GM23338 (cell line): ENCODE measurements at regions not wholly inside any gene's neighbourhood (a gene's known extent, or its start where the extent isn't known, plus 50 kb on each side); places are given as distances from the start of the nearest gene placed in this dataset.

Source experiments
- ATAC-seq: fragments of 200-7000 bp; cut with Tn5 transposase; 3 replicates; pipeline ENCODE4 v1.9.1; 2020
- DNase-seq: peaks from one replicate; pipeline ENCODE4 v3.0.0-alpha.2; 2015; ENCODE audit warnings: low spot score
- H2AFZ ChIP-seq: fragments of 200-600 bp; sonication (generic); 2 replicates; pipeline ENCODE4 v1.8.0; 2016; ENCODE audit warnings: antibody characterized with exemption, mild to moderate bottlenecking, moderate library complexity
- H3F3A ChIP-seq: fragments of 200-600 bp; sonication (generic); replicated peaks from 2 replicates; pipeline ENCODE4 v1.8.0; 2017; ENCODE audit warnings: antibody characterized with exemption, mixed run types, low read depth
- H3K27ac ChIP-seq: fragments of 200-600 bp; sonication (generic); 2 replicates; pipeline ENCODE4 v1.6.1; 2016; ENCODE audit warnings: low read depth
- H3K27me3 ChIP-seq: fragments of 200-600 bp; sonication (generic); 2 replicates; pipeline ENCODE4 v1.8.0; 2016; ENCODE audit warnings: mild to moderate bottlenecking, mixed run types, moderate library complexity; ENCODE audit not compliant: insufficient read depth
- H3K36me3 ChIP-seq: fragments of 200-600 bp; sonication (generic); 2 replicates; pipeline ENCODE4 v1.8.0; 2016; ENCODE audit warnings: mild to moderate bottlenecking; ENCODE audit not compliant: insufficient read depth
- H3K4me1 ChIP-seq: fragments of 200-600 bp; sonication (generic); 2 replicates; pipeline ENCODE4 v1.8.0; 2016; ENCODE audit warnings: mild to moderate bottlenecking, moderate library complexity; ENCODE audit not compliant: insufficient read depth
- H3K4me2 ChIP-seq: fragments of 200-600 bp; sonication (generic); 2 replicates; pipeline ENCODE4 v1.7.1; 2017; ENCODE audit warnings: mixed run types
- H3K4me3 ChIP-seq: fragments of 200-600 bp; sonication (generic); 2 replicates; pipeline ENCODE4 v1.6.1; 2016; ENCODE audit warnings: mixed run types
- H3K79me2 ChIP-seq: fragments of 200-600 bp; sonication (generic); replicated peaks from 2 replicates; pipeline ENCODE4 v1.8.0; 2017; ENCODE audit warnings: mild to moderate bottlenecking; ENCODE audit not compliant: insufficient read depth
- H3K9me2 ChIP-seq: fragments of 200-600 bp; sonication (generic); 2 replicates; pipeline ENCODE4 v1.8.0; 2017; ENCODE audit not compliant: insufficient read depth
- H4K20me1 ChIP-seq: fragments of 200-600 bp; sonication (generic); replicated peaks from 2 replicates; pipeline ENCODE4 v1.8.0; 2017; ENCODE audit warnings: mild to moderate bottlenecking; ENCODE audit not compliant: insufficient read depth
- H3K27ac Mint-ChIP-seq: 2 replicates; pipeline ENCODE4 v1.8.0; 2020; ENCODE audit warnings: inconsistent platforms, mild to moderate bottlenecking, moderate library complexity, mixed read lengths
- H3K27me3 Mint-ChIP-seq: 3 replicates; pipeline ENCODE4 v1.8.0; 2022; ENCODE audit warnings: low read depth, mild to moderate bottlenecking, moderate library complexity, mixed read lengths, inconsistent platforms; ENCODE audit not compliant: insufficient read depth, poor library complexity
- H3K36me3 Mint-ChIP-seq: 3 replicates; pipeline ENCODE4 v1.8.0; 2021; ENCODE audit warnings: low read depth, mild to moderate bottlenecking, inconsistent platforms, moderate library complexity, mixed read lengths
- H3K4me1 Mint-ChIP-seq: 3 replicates; pipeline ENCODE4 v1.8.0; 2020; ENCODE audit warnings: mild to moderate bottlenecking, inconsistent platforms, mixed read lengths
- H3K4me3 Mint-ChIP-seq: 3 replicates; pipeline ENCODE4 v1.8.0; 2021; ENCODE audit warnings: moderate library complexity, mild to moderate bottlenecking, inconsistent platforms, mixed read lengths
- H3K9me3 Mint-ChIP-seq: 3 replicates; pipeline ENCODE4 v1.8.0; 2020; ENCODE audit warnings: moderate library complexity, mild to moderate bottlenecking, inconsistent platforms, mixed read lengths
- CREB1 ChIP-seq: fragments of 250-450 bp; sonication (Bioruptor Pico); IDR thresholded peaks from 2 replicates; pipeline ENCODE4 v1.5.0; 2020; ENCODE audit warnings: low read depth, mild to moderate bottlenecking, moderate library complexity
- EZH2 ChIP-seq: fragments of 200-600 bp; sonication (generic); IDR thresholded peaks from one replicate; pipeline ENCODE4 v1.8.0; 2017; ENCODE audit warnings: antibody characterized with exemption, mild to moderate bottlenecking, low read depth; ENCODE audit not compliant: unreplicated experiment
- ZNF114 ChIP-seq: fragments of 250-450 bp; sonication (Bioruptor Pico); IDR thresholded peaks from 2 replicates; pipeline ENCODE4 v1.5.0; 2020; ENCODE audit warnings: mild to moderate bottlenecking, moderate library complexity
- ZNF331 ChIP-seq: fragments of 250-450 bp; sonication (Bioruptor Pico); IDR thresholded peaks from 2 replicates; pipeline ENCODE4 v1.5.0; 2020; ENCODE audit warnings: low read depth, mild to moderate bottlenecking, moderate library complexity
- TF ChIP-seq, protein P1 (sequence below): fragments of 250-450 bp; sonication (Bioruptor Pico); IDR thresholded peaks from 2 replicates; pipeline ENCODE4 v1.5.0; 2020; ENCODE audit warnings: mild to moderate bottlenecking, moderate library complexity
- TF ChIP-seq, protein P2 (sequence below): IDR thresholded peaks from one replicate; pipeline ENCODE4 v1.6.1; 2018; ENCODE audit warnings: antibody characterized with exemption; ENCODE audit not compliant: unreplicated experiment
- TF ChIP-seq, protein P3 (sequence below), 2 experiments: fragments of 200-600 bp in 1 of 2; sonication (generic) in 1 of 2; conservative IDR thresholded peaks; 2 replicates each; pipeline versions ENCODE4 v1.5.1 to v1.6.1; 2016 to 2017; ENCODE audit warnings: antibody characterized with exemption in 2 of 2, low read depth in 2 of 2, mild to moderate bottlenecking in 2 of 2, moderate library complexity in 1 of 2

DNA sequence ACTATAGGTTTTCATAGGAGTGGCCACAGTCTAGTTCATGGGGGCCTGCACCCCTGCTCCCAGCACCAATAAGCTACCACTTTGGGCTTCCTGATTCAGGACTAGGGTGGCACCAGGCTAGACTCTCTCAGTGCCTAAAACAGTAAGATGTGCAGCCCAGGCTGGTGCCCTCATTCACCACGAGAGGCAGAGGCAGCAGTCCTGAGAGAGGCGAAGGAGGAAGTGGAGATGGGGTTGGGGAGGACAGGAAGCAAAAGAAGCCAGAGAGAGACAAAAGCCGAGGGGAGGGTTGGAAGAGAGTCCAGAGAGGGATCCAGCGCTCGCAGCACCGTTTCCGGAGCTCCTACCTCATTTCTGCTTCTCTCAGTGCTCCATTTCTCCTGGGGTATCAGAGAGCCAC is 180.9 kb downstream of the MED10 start:
- H3K27ac Mint-ChIP-seq, result no peak overlapping the region
- H3F3A ChIP-seq, result no peaks in the 10 kb centered on the region
- TF ChIP-seq CREB1 (CRISPR knock-in tag) (no peak), ZNF114 (CRISPR knock-in tag) (no peak), EZH2 (no peak), ZNF331 (CRISPR knock-in tag) (no peak)
- TF ChIP-seq, protein P1, sequence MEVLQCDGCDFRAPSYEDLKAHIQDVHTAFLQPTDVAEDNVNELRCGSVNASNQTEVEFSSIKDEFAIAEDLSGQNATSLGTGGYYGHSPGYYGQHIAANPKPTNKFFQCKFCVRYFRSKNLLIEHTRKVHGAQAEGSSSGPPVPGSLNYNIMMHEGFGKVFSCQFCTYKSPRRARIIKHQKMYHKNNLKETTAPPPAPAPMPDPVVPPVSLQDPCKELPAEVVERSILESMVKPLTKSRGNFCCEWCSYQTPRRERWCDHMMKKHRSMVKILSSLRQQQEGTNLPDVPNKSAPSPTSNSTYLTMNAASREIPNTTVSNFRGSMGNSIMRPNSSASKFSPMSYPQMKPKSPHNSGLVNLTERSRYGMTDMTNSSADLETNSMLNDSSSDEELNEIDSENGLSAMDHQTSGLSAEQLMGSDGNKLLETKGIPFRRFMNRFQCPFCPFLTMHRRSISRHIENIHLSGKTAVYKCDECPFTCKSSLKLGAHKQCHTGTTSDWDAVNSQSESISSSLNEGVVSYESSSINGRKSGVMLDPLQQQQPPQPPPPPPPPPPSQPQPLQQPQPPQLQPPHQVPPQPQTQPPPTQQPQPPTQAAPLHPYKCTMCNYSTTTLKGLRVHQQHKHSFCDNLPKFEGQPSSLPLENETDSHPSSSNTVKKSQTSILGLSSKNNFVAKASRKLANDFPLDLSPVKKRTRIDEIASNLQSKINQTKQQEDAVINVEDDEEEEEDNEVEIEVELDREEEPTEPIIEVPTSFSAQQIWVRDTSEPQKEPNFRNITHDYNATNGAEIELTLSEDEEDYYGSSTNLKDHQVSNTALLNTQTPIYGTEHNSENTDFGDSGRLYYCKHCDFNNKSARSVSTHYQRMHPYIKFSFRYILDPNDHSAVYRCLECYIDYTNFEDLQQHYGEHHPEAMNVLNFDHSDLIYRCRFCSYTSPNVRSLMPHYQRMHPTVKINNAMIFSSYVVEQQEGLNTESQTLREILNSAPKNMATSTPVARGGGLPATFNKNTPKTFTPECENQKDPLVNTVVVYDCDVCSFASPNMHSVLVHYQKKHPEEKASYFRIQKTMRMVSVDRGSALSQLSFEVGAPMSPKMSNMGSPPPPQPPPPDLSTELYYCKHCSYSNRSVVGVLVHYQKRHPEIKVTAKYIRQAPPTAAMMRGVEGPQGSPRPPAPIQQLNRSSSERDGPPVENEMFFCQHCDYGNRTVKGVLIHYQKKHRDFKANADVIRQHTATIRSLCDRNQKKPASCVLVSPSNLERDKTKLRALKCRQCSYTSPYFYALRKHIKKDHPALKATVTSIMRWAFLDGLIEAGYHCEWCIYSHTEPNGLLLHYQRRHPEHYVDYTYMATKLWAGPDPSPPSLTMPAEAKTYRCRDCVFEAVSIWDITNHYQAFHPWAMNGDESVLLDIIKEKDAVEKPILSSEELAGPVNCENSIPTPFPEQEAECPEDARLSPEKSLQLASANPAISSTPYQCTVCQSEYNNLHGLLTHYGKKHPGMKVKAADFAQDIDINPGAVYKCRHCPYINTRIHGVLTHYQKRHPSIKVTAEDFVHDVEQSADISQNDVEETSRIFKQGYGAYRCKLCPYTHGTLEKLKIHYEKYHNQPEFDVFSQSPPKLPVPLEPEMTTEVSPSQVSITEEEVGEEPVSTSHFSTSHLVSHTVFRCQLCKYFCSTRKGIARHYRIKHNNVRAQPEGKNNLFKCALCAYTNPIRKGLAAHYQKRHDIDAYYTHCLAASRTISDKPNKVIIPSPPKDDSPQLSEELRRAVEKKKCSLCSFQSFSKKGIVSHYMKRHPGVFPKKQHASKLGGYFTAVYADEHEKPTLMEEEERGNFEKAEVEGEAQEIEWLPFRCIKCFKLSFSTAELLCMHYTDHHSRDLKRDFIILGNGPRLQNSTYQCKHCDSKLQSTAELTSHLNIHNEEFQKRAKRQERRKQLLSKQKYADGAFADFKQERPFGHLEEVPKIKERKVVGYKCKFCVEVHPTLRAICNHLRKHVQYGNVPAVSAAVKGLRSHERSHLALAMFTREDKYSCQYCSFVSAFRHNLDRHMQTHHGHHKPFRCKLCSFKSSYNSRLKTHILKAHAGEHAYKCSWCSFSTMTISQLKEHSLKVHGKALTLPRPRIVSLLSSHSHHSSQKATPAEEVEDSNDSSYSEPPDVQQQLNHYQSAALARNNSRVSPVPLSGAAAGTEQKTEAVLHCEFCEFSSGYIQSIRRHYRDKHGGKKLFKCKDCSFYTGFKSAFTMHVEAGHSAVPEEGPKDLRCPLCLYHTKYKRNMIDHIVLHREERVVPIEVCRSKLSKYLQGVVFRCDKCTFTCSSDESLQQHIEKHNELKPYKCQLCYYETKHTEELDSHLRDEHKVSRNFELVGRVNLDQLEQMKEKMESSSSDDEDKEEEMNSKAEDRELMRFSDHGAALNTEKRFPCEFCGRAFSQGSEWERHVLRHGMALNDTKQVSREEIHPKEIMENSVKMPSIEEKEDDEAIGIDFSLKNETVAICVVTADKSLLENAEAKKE (CRISPR knock-in tag), result no peak
- TF ChIP-seq, protein P2, sequence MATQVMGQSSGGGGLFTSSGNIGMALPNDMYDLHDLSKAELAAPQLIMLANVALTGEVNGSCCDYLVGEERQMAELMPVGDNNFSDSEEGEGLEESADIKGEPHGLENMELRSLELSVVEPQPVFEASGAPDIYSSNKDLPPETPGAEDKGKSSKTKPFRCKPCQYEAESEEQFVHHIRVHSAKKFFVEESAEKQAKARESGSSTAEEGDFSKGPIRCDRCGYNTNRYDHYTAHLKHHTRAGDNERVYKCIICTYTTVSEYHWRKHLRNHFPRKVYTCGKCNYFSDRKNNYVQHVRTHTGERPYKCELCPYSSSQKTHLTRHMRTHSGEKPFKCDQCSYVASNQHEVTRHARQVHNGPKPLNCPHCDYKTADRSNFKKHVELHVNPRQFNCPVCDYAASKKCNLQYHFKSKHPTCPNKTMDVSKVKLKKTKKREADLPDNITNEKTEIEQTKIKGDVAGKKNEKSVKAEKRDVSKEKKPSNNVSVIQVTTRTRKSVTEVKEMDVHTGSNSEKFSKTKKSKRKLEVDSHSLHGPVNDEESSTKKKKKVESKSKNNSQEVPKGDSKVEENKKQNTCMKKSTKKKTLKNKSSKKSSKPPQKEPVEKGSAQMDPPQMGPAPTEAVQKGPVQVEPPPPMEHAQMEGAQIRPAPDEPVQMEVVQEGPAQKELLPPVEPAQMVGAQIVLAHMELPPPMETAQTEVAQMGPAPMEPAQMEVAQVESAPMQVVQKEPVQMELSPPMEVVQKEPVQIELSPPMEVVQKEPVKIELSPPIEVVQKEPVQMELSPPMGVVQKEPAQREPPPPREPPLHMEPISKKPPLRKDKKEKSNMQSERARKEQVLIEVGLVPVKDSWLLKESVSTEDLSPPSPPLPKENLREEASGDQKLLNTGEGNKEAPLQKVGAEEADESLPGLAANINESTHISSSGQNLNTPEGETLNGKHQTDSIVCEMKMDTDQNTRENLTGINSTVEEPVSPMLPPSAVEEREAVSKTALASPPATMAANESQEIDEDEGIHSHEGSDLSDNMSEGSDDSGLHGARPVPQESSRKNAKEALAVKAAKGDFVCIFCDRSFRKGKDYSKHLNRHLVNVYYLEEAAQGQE, result no peak
- TF ChIP-seq, protein P3, sequence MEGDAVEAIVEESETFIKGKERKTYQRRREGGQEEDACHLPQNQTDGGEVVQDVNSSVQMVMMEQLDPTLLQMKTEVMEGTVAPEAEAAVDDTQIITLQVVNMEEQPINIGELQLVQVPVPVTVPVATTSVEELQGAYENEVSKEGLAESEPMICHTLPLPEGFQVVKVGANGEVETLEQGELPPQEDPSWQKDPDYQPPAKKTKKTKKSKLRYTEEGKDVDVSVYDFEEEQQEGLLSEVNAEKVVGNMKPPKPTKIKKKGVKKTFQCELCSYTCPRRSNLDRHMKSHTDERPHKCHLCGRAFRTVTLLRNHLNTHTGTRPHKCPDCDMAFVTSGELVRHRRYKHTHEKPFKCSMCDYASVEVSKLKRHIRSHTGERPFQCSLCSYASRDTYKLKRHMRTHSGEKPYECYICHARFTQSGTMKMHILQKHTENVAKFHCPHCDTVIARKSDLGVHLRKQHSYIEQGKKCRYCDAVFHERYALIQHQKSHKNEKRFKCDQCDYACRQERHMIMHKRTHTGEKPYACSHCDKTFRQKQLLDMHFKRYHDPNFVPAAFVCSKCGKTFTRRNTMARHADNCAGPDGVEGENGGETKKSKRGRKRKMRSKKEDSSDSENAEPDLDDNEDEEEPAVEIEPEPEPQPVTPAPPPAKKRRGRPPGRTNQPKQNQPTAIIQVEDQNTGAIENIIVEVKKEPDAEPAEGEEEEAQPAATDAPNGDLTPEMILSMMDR (conservative IDR thresholded peaks at IDR 0.05; ENCODE audit: low read depth in 2 of 2), result no peak
- ATAC-seq (no peak), DNase-seq (no peak)
- H3K4me3 ChIP-seq, result no peak overlapping the region
- H2AFZ ChIP-seq, result no peak overlapping the region
- H3K9me2 ChIP-seq, result no peaks in the 10 kb centered on the region
- no peak overlapping the region for H3K27ac ChIP-seq
- H3K4me3 Mint-ChIP-seq, result no peak overlapping the region
- H3K79me2 ChIP-seq, result no peaks in the 10 kb centered on the region
- peaks cover 5% of the 10 kb centered on the region for H3K27me3 Mint-ChIP-seq
- H3K9me3 Mint-ChIP-seq, result peaks cover 9% of the 10 kb centered on the region
- peaks cover 8% of the 10 kb centered on the region; the same call in 1 of the 2 replicates for H3K4me1 ChIP-seq
- no peaks in the 10 kb centered on the region for H3K36me3 ChIP-seq
- H3K36me3 Mint-ChIP-seq, result peaks cover 2% of the 10 kb centered on the region; the same call in 1 of the 3 replicates
- H4K20me1 ChIP-seq, result no peaks in the 10 kb centered on the region
- H3K4me2 ChIP-seq, result no peak overlapping the region
- no peaks in the 10 kb centered on the region for H3K27me3 ChIP-seq
- peaks cover 21% of the 10 kb centered on the region for H3K4me1 Mint-ChIP-seq
